ENCODE measurements at regions not wholly inside any gene's neighbourhood (a gene's known extent, or its start where the extent isn't known, plus 50 kb on each side); places are given as distances from the start of the nearest gene placed in this dataset.

GRCh38 chr5:124692950-124693349 lies 53.5 kb downstream of the ZNF608 start:
- H3K4me3 ChIP-seq = no peak overlapping the region
- DNase-seq = no peak
- H3K27me3 ChIP-seq = no peaks in the 10 kb centered on the region
- H3K27ac ChIP-seq = no peak overlapping the region
- H3K9me3 ChIP-seq (replicated peaks) = no peaks in the 10 kb centered on the region
- no peaks in the 10 kb centered on the region for H3K36me3 ChIP-seq
- H3K4me1 ChIP-seq = peaks cover 16% of the 10 kb centered on the region

GRCh38 chr5:124692324-124692723 lies 54.1 kb downstream of the ZNF608 start:
- H3K9me3 ChIP-seq (replicated peaks) = no peaks in the 10 kb centered on the region
- H3K27ac ChIP-seq = no peak overlapping the region
- DNase-seq = no peak
- H3K27me3 ChIP-seq = no peaks in the 10 kb centered on the region
- no peaks in the 10 kb centered on the region for H3K36me3 ChIP-seq
- H3K4me1 ChIP-seq = peaks cover 9% of the 10 kb centered on the region
- no peak overlapping the region for H3K4me3 ChIP-seq

GRCh38 chr5:124689653-124690052 lies 56.8 kb downstream of the ZNF608 start:
- Histone ChIP-seq H3K27me3 (no peaks in the 10 kb centered on the region), H3K36me3 (no peaks in the 10 kb centered on the region), H3K4me1 (peaks cover 9% of the 10 kb centered on the region; the same call in 1 of the 2 replicates)

GRCh38 chr5:124686239-124687004 lies 60.0 kb downstream of the ZNF608 start:
- H3K4me3 ChIP-seq = no peak overlapping the region
- no peaks in the 10 kb centered on the region; the same call in 1 of the 2 replicates for H3K9me3 ChIP-seq (replicated peaks)
- H3K27me3 ChIP-seq = no peaks in the 10 kb centered on the region
- H3K27ac ChIP-seq = no peak overlapping the region
- H3K36me3 ChIP-seq = 0 out of 2 replicates have a peak, but pooled peaks cover 3% of the 10 kb centered on the region
- no peaks in the 10 kb centered on the region for H3K4me1 ChIP-seq
- no peak for DNase-seq

More at GRCh38 chr5:124689653-124690052, 56.8 kb downstream of the ZNF608 start:
- Histone ChIP-seq H3K27ac (no peak overlapping the region), H3K4me3 (no peak overlapping the region), H3K9me3 (replicated peaks) (no peaks in the 10 kb centered on the region)
- no peak for DNase-seq

- no peak for DNase-seq
- H3K27ac ChIP-seq = no peak overlapping the region
- no peaks in the 10 kb centered on the region for H3K4me1 ChIP-seq
- no peaks in the 10 kb centered on the region; the same call in 1 of the 2 replicates for H3K9me3 ChIP-seq (replicated peaks)
- H3K4me3 ChIP-seq = no peak overlapping the region
- 0 out of 2 replicates have a peak, but pooled peaks cover 3% of the 10 kb centered on the region for H3K36me3 ChIP-seq
- H3K27me3 ChIP-seq = no peaks in the 10 kb centered on the region
Measured at GRCh38 chr5:124685404-124685930, 61.0 kb downstream of the ZNF608 start.

- Histone ChIP-seq H3K4me3 (no peak overlapping the region), H3K4me1 (no peaks in the 10 kb centered on the region), H3K27me3 (no peaks in the 10 kb centered on the region), H3K36me3 (0 out of 2 replicates have a peak, but pooled peaks cover 3% of the 10 kb centered on the region), H3K27ac (no peak overlapping the region), H3K9me3 (replicated peaks) (no peaks in the 10 kb centered on the region; the same call in 1 of the 2 replicates)
- DNase-seq = no peak
Measured at GRCh38 chr5:124683917-124684555, 62.4 kb downstream of the ZNF608 start.

GRCh38 chr5:124679578-124680199 lies 66.8 kb downstream of the ZNF608 start:
- Histone ChIP-seq H3K9me3 (replicated peaks) (no peaks in the 10 kb centered on the region; the same call in 1 of the 2 replicates), H3K27me3 (no peaks in the 10 kb centered on the region)
- no peak for DNase-seq

GRCh38 chr5:124678922-124679519 lies 67.4 kb downstream of the ZNF608 start:
- H3K4me1 ChIP-seq = peaks cover 27% of the 10 kb centered on the region
- no peaks in the 10 kb centered on the region; the same call in 1 of the 2 replicates for H3K9me3 ChIP-seq (replicated peaks)
- 0 out of 2 replicates have a peak, but pooled peaks cover 3% of the 10 kb centered on the region for H3K36me3 ChIP-seq
- H3K27me3 ChIP-seq = no peaks in the 10 kb centered on the region
- DNase-seq = no peak
- no peak overlapping the region for H3K27ac ChIP-seq
- H3K4me3 ChIP-seq = no peak overlapping the region

More at GRCh38 chr5:124679578-124680199, 66.8 kb downstream of the ZNF608 start:
- no peak overlapping the region for H3K4me3 ChIP-seq
- H3K27ac ChIP-seq = no peak overlapping the region
- H3K4me1 ChIP-seq = peaks cover 27% of the 10 kb centered on the region
- H3K36me3 ChIP-seq = 0 out of 2 replicates have a peak, but pooled peaks cover 3% of the 10 kb centered on the region

GRCh38 chr5:124678468-124678867 lies 68.0 kb downstream of the ZNF608 start:
- H3K36me3 ChIP-seq = no peaks in the 10 kb centered on the region
- no peak for DNase-seq
- H3K27me3 ChIP-seq = no peaks in the 10 kb centered on the region
- H3K9me3 ChIP-seq (replicated peaks) = no peaks in the 10 kb centered on the region; the same call in 1 of the 2 replicates
- H3K4me3 ChIP-seq = no peak overlapping the region
- no peak overlapping the region for H3K27ac ChIP-seq
- H3K4me1 ChIP-seq = peaks cover 27% of the 10 kb centered on the region

GRCh38 chr5:124677374-124678351 lies 68.8 kb downstream of the ZNF608 start:
- peak in 1 of 2 experiments; percentile 50 for DNase-seq
- Histone ChIP-seq H3K4me3 (no peak overlapping the region), H3K36me3 (no peaks in the 10 kb centered on the region), H3K27ac (no peak overlapping the region; the same call in 1 of the 2 replicates), H3K9me3 (replicated peaks) (no peaks in the 10 kb centered on the region; the same call in 1 of the 2 replicates), H3K27me3 (no peaks in the 10 kb centered on the region), H3K4me1 (peaks cover 27% of the 10 kb centered on the region)

GRCh38 chr5:124675931-124676846 lies 70.2 kb downstream of the ZNF608 start:
- no peak overlapping the region for H3K4me3 ChIP-seq
- no peaks in the 10 kb centered on the region for H3K27me3 ChIP-seq
- H3K27ac ChIP-seq = no peak overlapping the region; the same call in 1 of the 2 replicates
- no peaks in the 10 kb centered on the region for H3K9me3 ChIP-seq (replicated peaks)
- DNase-seq = peak in 1 of 2 experiments; percentile 58
- H3K4me1 ChIP-seq = peaks cover 28% of the 10 kb centered on the region
- H3K36me3 ChIP-seq = no peaks in the 10 kb centered on the region

- Histone ChIP-seq H3K27ac (no peak overlapping the region), H3K4me1 (peaks cover 23% of the 10 kb centered on the region), H3K9me3 (replicated peaks) (no peaks in the 10 kb centered on the region), H3K27me3 (no peaks in the 10 kb centered on the region), H3K4me3 (no peak overlapping the region), H3K36me3 (no peaks in the 10 kb centered on the region)
- no peak for DNase-seq
Measured at GRCh38 chr5:124671193-124671592, 75.2 kb downstream of the ZNF608 start.

Measured in SJCRH30 (cell line).